Endothelial cell of umbilical vein (primary cell): ENCODE measurements at regions not wholly inside any gene's neighbourhood (a gene's known extent, or its start where the extent isn't known, plus 50 kb on each side); places are given as distances from the start of the nearest gene placed in this dataset.

ENCODE experiments used
- BruUV-seq: library from RNA; stranded (reverse); fragments of 400-500 nt; replicated peaks from 2 replicates; lab custom pipeline; 2021; lab: Mats Ljungman, UMichigan
- CTCF ChIA-PET: fragments of 300-600, 350-600 bp; sonication (Branson Sonifier 250); formaldehyde crosslinking; loops from one replicate; lab custom pipeline; 2021; ENCODE audit warnings: antibody characterized with exemption, inconsistent platforms; lab: Charles Lee
- POLR2A ChIA-PET: fragments of 300-600, 350-600 bp; sonication (Branson Sonifier 250); formaldehyde crosslinking; loops from one replicate; lab custom pipeline; 2021; ENCODE audit warnings: antibody characterized with exemption, inconsistent platforms; lab: Charles Lee
- DNase-seq: peaks from one replicate; pipeline ENCODE4 v3.0.0-alpha.2; 2011; ENCODE audit warnings: low read depth, low spot score
- FAIRE-seq: peaks from 2 replicates; lab custom pipeline; 2011; peaks lifted over from hg19 to GRCh38; lab: Jason Lieb, UNC
- H2AFZ ChIP-seq: 2 replicates; pipeline ENCODE4 v1.6.0; 2012; ENCODE audit warnings: low read depth, low read length, control low read depth, inconsistent platforms
- H3K27ac ChIP-seq: 2 replicates; pipeline ENCODE4 v1.5.1; 2011; ENCODE audit warnings: low read depth, mild to moderate bottlenecking, control low read depth, low read length, moderate library complexity; ENCODE audit not compliant: insufficient read depth
- H3K27me3 ChIP-seq, 2 experiments: 2 replicates each; pipeline versions ENCODE4 v1.6.0 to v1.6.1; 2011; ENCODE audit warnings: low read length in 2 of 2, mixed read lengths in 1 of 2; ENCODE audit not compliant: control insufficient read depth in 2 of 2, insufficient read depth in 2 of 2
- H3K36me3 ChIP-seq, 2 experiments: 2 replicates in 1 of 2; 3 replicates in 1 of 2; pipeline ENCODE4 v1.5.1; 2011; ENCODE audit warnings: low read length in 2 of 2, mild to moderate bottlenecking in 1 of 2, moderate library complexity in 1 of 2; ENCODE audit not compliant: control insufficient read depth in 2 of 2, insufficient read depth in 2 of 2; ENCODE audit errors: extremely low read depth in 1 of 2
- H3K4me1 ChIP-seq: 3 replicates; pipeline ENCODE4 v1.5.1; 2011; ENCODE audit warnings: mild to moderate bottlenecking, low read length; ENCODE audit not compliant: control insufficient read depth, insufficient read depth; ENCODE audit errors: extremely low read depth
- H3K4me2 ChIP-seq: 2 replicates; pipeline ENCODE4 v1.6.1; 2011; ENCODE audit warnings: low read length, control low read depth, mixed read lengths; ENCODE audit not compliant: insufficient read depth
- H3K4me3 ChIP-seq, 3 experiments: fragments of 200-600 bp in 1 of 3; sonication (generic), shearing (Covaris generic) in 1 of 3; replicated peaks in 1 of 3; 2 replicates each; pipeline ENCODE4 v1.5.1; 2011 to 2016; ENCODE audit warnings: control low read depth in 3 of 3, low read length in 3 of 3, mild to moderate bottlenecking in 2 of 3, inconsistent platforms in 1 of 3, low read depth in 1 of 3, moderate library complexity in 1 of 3; ENCODE audit not compliant: insufficient read depth in 1 of 3
- H3K79me2 ChIP-seq: 2 replicates; pipeline ENCODE4 v1.6.0; 2012; ENCODE audit warnings: low read length, inconsistent platforms; ENCODE audit not compliant: control insufficient read depth, insufficient read depth
- H3K9ac ChIP-seq: replicated peaks from 2 replicates; pipeline ENCODE3; 2011; ENCODE audit warnings: low read length, control low read depth; ENCODE audit not compliant: insufficient read depth; ENCODE audit errors: extremely low read depth
- H3K9me1 ChIP-seq: replicated peaks from 3 replicates; pipeline ENCODE4 v1.6.0; 2011; ENCODE audit warnings: mild to moderate bottlenecking, low read length; ENCODE audit not compliant: control insufficient read depth, insufficient read depth; ENCODE audit errors: extremely low read depth
- H3K9me3 ChIP-seq: replicated peaks from 2 replicates; pipeline ENCODE4 v1.5.1; 2012; ENCODE audit warnings: low read length, inconsistent platforms; ENCODE audit not compliant: control insufficient read depth, insufficient read depth
- H4K20me1 ChIP-seq: replicated peaks from 2 replicates; pipeline ENCODE3; 2011; ENCODE audit warnings: mild to moderate bottlenecking, low read length; ENCODE audit not compliant: control insufficient read depth, insufficient read depth; ENCODE audit errors: extremely low read depth
- EZH2 ChIP-seq: IDR thresholded peaks from 2 replicates; pipeline ENCODE4 v1.6.1; 2012; ENCODE audit warnings: borderline replicate concordance, low read depth, mild to moderate bottlenecking, moderate library complexity, low read length, inconsistent platforms; ENCODE audit not compliant: severe bottlenecking
- FOS ChIP-seq: IDR thresholded peaks from 2 replicates; pipeline ENCODE4 v1.6.1; 2011; ENCODE audit warnings: mild to moderate bottlenecking, low read length, moderate library complexity, borderline replicate concordance; ENCODE audit not compliant: insufficient read depth
- GATA2 ChIP-seq: IDR thresholded peaks from 2 replicates; pipeline ENCODE4 v1.7.0; 2011; ENCODE audit warnings: low read depth, mild to moderate bottlenecking, moderate library complexity, mixed read lengths, low read length; ENCODE audit not compliant: insufficient read length, insufficient read depth
- JUN ChIP-seq: IDR thresholded peaks from 2 replicates; pipeline ENCODE4 v1.6.1; 2011; ENCODE audit warnings: borderline replicate concordance, low read depth; ENCODE audit not compliant: insufficient read length, insufficient read depth
- MYC ChIP-seq: IDR thresholded peaks from one replicate; pipeline ENCODE4 v1.6.1; 2011; ENCODE audit warnings: mild to moderate bottlenecking, low read depth, low read length
- POLR2A ChIP-seq: IDR thresholded peaks from 2 replicates; pipeline ENCODE4 v1.6.1; 2012; ENCODE audit warnings: low read depth, mild to moderate bottlenecking, control low read depth, low read length
- POLR2AphosphoS5 ChIP-seq: IDR thresholded peaks from 2 replicates; pipeline ENCODE4 v1.6.1; 2012; ENCODE audit warnings: low read depth, mild to moderate bottlenecking, control low read depth, low read length, moderate library complexity; ENCODE audit not compliant: insufficient read depth
- dilution Hi-C: fragments of 300-500 bp; cut with MboI; formaldehyde crosslinking; loops from one replicate; pipeline ENCODE4 v1.15.0; 2019; ENCODE audit warnings: low sequenced_read_pairs; ENCODE audit not compliant: extremely low pct_ligation_motif_present
- intact Hi-C: fragments of 100-400 bp; cut with micrococcal nuclease; formaldehyde crosslinking; loops from one replicate; pipeline ENCODE4 v1.10.0; 2022
- TF ChIP-seq, protein P1 (sequence below): IDR thresholded peaks from 2 replicates; pipeline ENCODE4 v1.6.1; 2011; ENCODE audit not compliant: insufficient read depth, insufficient read length
- TF ChIP-seq, protein P2 (sequence below), 2 donors: IDR thresholded peaks; 1 replicate in 1 of 2; 2 replicates in 1 of 2; pipeline ENCODE4 v1.5.1; 2011; ENCODE audit warnings: low read length in 2 of 2, mild to moderate bottlenecking in 2 of 2, moderate library complexity in 2 of 2, control low read depth in 1 of 2, inconsistent platforms in 1 of 2, low read depth in 1 of 2; ENCODE audit not compliant: insufficient read depth in 1 of 2; ENCODE audit errors: extremely low read depth in 1 of 2

DNA sequence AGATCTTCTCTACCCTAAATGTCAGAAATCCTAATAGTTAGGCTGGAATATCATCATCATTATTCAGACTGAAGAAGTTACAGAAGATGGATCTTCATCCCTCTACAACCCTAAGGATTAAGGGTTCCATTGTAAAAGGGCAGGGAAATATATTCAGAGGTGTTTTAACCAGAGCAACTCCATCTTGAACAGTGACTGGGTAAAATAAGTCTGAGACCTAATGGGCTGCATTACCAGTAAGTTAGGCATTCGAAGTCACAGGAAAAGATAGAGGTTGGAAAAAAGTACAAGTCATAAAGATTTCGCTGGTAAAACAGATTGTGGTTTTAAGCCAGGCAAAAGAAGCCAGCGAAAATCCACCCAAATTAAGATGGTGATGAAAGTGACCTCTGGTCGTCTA lies 968.7 kb downstream of the CNTNAP5 start:
- Histone ChIP-seq H2AFZ (no peak overlapping the region), H3K9me3 (peaks cover 3% of the 10 kb centered on the region), H3K9me1 (no peaks in the 10 kb centered on the region), H3K4me1 (no peaks in the 10 kb centered on the region), H4K20me1 (no peaks in the 10 kb centered on the region), H3K4me2 (no peak overlapping the region), H3K27me3 (no peaks in the 10 kb centered on the region), H3K27ac (no peak overlapping the region), H3K9ac (no peak overlapping the region), H3K36me3 (no peaks in the 10 kb centered on the region), H3K4me3 (no peak overlapping the region), H3K79me2 (no peaks in the 10 kb centered on the region)
- intact Hi-C loops: no loop called here
- TF ChIP-seq POLR2AphosphoS5: no peak
- TF ChIP-seq, protein P1, sequence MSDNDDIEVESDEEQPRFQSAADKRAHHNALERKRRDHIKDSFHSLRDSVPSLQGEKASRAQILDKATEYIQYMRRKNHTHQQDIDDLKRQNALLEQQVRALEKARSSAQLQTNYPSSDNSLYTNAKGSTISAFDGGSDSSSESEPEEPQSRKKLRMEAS: no peak
- dilution Hi-C loops: no loop called here
- BruUV-seq: no TSS peak
- FAIRE-seq (no peak), DNase-seq (no peak)
- ChIA-PET POLR2A (no interaction called here), CTCF (no interaction called here)

DNA sequence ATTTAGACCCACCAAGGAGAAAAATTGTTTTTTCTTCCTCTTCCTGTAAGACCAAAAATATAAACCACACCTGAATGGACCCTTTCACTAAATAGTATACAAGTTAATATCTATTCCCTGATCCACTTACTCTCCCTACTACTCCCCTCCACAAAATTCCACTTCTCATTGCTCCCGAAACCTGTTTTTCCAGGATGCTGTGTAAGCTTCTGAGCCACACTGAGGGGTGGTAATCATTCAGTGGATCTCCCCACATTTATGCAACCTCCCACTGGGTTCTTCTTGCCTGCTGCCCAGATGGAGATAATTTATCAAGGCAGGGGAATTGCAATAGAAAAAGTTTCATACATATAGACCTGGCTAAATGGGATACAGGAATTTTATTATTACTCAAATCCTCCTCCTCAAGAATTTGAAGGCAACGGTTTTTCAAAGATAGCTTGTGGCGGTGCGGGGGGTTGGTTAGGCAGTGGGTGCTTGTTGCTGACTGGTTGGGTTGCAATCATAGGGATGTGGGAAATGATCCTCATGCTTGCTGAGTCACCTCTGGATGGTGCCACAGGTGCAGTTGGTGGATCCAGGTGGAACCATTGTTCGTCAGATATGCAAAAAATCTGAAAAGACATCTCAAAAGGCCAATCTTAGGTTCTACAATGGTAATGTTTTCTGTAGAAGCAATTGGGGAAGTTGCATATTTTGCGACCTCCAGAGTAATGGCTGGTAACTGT lies 970.3 kb downstream of the CNTNAP5 start:
- FAIRE-seq: no peak
- TF ChIP-seq MYC (no peak), POLR2A (no peak), JUN (no peak), FOS (no peak), GATA2 (no peak), POLR2AphosphoS5 (no peak), EZH2 (no peak)
- TF ChIP-seq, protein P2, sequence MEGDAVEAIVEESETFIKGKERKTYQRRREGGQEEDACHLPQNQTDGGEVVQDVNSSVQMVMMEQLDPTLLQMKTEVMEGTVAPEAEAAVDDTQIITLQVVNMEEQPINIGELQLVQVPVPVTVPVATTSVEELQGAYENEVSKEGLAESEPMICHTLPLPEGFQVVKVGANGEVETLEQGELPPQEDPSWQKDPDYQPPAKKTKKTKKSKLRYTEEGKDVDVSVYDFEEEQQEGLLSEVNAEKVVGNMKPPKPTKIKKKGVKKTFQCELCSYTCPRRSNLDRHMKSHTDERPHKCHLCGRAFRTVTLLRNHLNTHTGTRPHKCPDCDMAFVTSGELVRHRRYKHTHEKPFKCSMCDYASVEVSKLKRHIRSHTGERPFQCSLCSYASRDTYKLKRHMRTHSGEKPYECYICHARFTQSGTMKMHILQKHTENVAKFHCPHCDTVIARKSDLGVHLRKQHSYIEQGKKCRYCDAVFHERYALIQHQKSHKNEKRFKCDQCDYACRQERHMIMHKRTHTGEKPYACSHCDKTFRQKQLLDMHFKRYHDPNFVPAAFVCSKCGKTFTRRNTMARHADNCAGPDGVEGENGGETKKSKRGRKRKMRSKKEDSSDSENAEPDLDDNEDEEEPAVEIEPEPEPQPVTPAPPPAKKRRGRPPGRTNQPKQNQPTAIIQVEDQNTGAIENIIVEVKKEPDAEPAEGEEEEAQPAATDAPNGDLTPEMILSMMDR (IDR thresholded peaks at IDR 0.05; ENCODE audit: extremely low read depth in 1 of 2, insufficient read depth in 1 of 2, low read depth in 1 of 2, low read length in 2 of 2): no peak
- TF ChIP-seq, protein P1: no peak
- Histone ChIP-seq H3K79me2 (no peaks in the 10 kb centered on the region), H3K4me2 (no peak overlapping the region), H3K9ac (no peak overlapping the region), H2AFZ (no peak overlapping the region), H3K9me3 (peaks cover 3% of the 10 kb centered on the region), H3K27me3 (no peaks in the 10 kb centered on the region), H3K4me1 (no peaks in the 10 kb centered on the region), H4K20me1 (no peaks in the 10 kb centered on the region), H3K36me3 (no peaks in the 10 kb centered on the region), H3K9me1 (no peaks in the 10 kb centered on the region), H3K27ac (no peak overlapping the region), H3K4me3 (no peak overlapping the region)
- CTCF ChIA-PET: no interaction called here
- POLR2A ChIA-PET: no interaction called here
- BruUV-seq: no TSS peak
- intact Hi-C loops (no loop called here), dilution Hi-C loops (no loop called here)
- DNase-seq: no peak
